ENCODE measurements at regions not wholly inside any gene's neighbourhood (a gene's known extent, or its start where the extent isn't known, plus 50 kb on each side); places are given as distances from the start of the nearest gene placed in this dataset.
"Not testable (repeated sequence)": the region's sequence is repeated elsewhere in the genome, so short reads cannot be mapped to it uniquely, and the experiment has no call there.

- no peak for DNase-seq (ENCODE audit: low read depth)
- H3K4me3 ChIP-seq (ENCODE audit: low read length) = no peak overlapping the region
- no peak for TF ChIP-seq CTCF (conservative IDR thresholded peaks at IDR 0.05; ENCODE audit: low read depth, low read length)
These were observed 93.0 kb upstream of the ANK2 start for GRCh38 chr4:112956484-112956896.

- not testable (repeated sequence) for DNase-seq (ENCODE audit: low read depth); H3K4me3 ChIP-seq (ENCODE audit: low read length)
These were observed 91.7 kb upstream of the ANK2 start for GRCh38 chr4:112957764-112958163.

GRCh38 chr4:112966701-112967488 lies 82.6 kb upstream of the ANK2 start:
- TF ChIP-seq CTCF (conservative IDR thresholded peaks at IDR 0.05; ENCODE audit: low read depth, low read length) = no peak
- no peak overlapping the region for H3K4me3 ChIP-seq (ENCODE audit: low read length)
- peak; percentile 78 for DNase-seq (ENCODE audit: low read depth)

- no peak overlapping the region for H3K4me3 ChIP-seq (ENCODE audit: low read length)
- no peak for DNase-seq (ENCODE audit: low read depth)
- no peak for TF ChIP-seq CTCF (conservative IDR thresholded peaks at IDR 0.05; ENCODE audit: low read depth, low read length)
These were observed 80.8 kb upstream of the ANK2 start for GRCh38 chr4:112968451-112969159.

GRCh38 chr4:112970903-112971302 lies 78.5 kb upstream of the ANK2 start:
- no peak for DNase-seq (ENCODE audit: low read depth)
- TF ChIP-seq CTCF (conservative IDR thresholded peaks at IDR 0.05; ENCODE audit: low read depth, low read length) = no peak
- no peak overlapping the region for H3K4me3 ChIP-seq (ENCODE audit: low read length)

- no peak overlapping the region for H3K4me3 ChIP-seq (ENCODE audit: low read length)
- no peak for TF ChIP-seq CTCF (conservative IDR thresholded peaks at IDR 0.05; ENCODE audit: low read depth, low read length)
- DNase-seq (ENCODE audit: low read depth) = no peak
These were observed 75.7 kb upstream of the ANK2 start for GRCh38 chr4:112973750-112974251.

GRCh38 chr4:112975567-112976355 lies 73.7 kb upstream of the ANK2 start:
- no peak for DNase-seq (ENCODE audit: low read depth)
- H3K4me3 ChIP-seq (ENCODE audit: low read length) = no peak overlapping the region
- no peak for TF ChIP-seq CTCF (conservative IDR thresholded peaks at IDR 0.05; ENCODE audit: low read depth, low read length)

All from retinal pigment epithelial cell (primary cell).